OCI-LY1 (cell line): ENCODE measurements at regions not wholly inside any gene's neighbourhood (a gene's known extent, or its start where the extent isn't known, plus 50 kb on each side); places are given as distances from the start of the nearest gene placed in this dataset.

Experiments
- CTCF ChIP-seq: fragments of 200-600 bp; sonication (generic), shearing (Covaris generic); IDR thresholded peaks from 2 replicates; pipeline ENCODE4 v1.5.1; 2017; ENCODE audit warnings: mild to moderate bottlenecking, antibody characterized with exemption, low read length, moderate library complexity, mixed read lengths
- EZH2 ChIP-seq: fragments of 200-600 bp; sonication (generic), shearing (Covaris generic); IDR thresholded peaks from 2 replicates; pipeline ENCODE4 v1.8.0; 2017; ENCODE audit warnings: borderline replicate concordance, mixed run types, mild to moderate bottlenecking, antibody characterized with exemption, low read length, moderate library complexity, mixed read lengths

- no peak for TF ChIP-seq CTCF
- no peak for TF ChIP-seq EZH2
Observed at GRCh38 chr2:76517574-76517909, 806.8 kb upstream of the GCFC2 start.
